Effector memory CD8-positive, alpha-beta T cell (primary cell): ENCODE measurements at regions not wholly inside any gene's neighbourhood (a gene's known extent, or its start where the extent isn't known, plus 50 kb on each side); places are given as distances from the start of the nearest gene placed in this dataset.
"Not testable (repeated sequence)": the region's sequence is repeated elsewhere in the genome, so short reads cannot be mapped to it uniquely, and the experiment has no call there.

Experiments used
- ATAC-seq: fragments of 150-1000 bp; cut with Tn5 transposase; replicated peaks from 2 replicates; pipeline ENCODE4 v1.10.0; 2021; ENCODE audit warnings: mild to moderate bottlenecking, moderate library complexity
- DNase-seq, 3 experiments: peaks; one replicate each; pipeline ENCODE4 v3.0.0; 2021
- H3K27ac Mint-ChIP-seq, 2 donors: one replicate each; pipeline ENCODE4 v1.8.0; 2022; ENCODE audit warnings: mild to moderate bottlenecking in 2 of 2, mixed read lengths in 2 of 2, moderate library complexity in 2 of 2
- H3K27me3 Mint-ChIP-seq, 2 donors: one replicate each; pipeline ENCODE4 v1.8.0; 2022; ENCODE audit warnings: mixed read lengths in 2 of 2
- H3K36me3 Mint-ChIP-seq: one replicate; pipeline ENCODE4 v1.8.0; 2022; ENCODE audit warnings: mild to moderate bottlenecking, moderate library complexity, mixed read lengths; ENCODE audit not compliant: insufficient read depth
- H3K4me1 Mint-ChIP-seq, 2 donors: one replicate each; pipeline ENCODE4 v1.8.0; 2022; ENCODE audit warnings: low read depth in 2 of 2, mixed read lengths in 2 of 2
- H3K4me3 Mint-ChIP-seq, 2 donors: one replicate each; pipeline ENCODE4 v1.8.0; 2022; ENCODE audit warnings: mild to moderate bottlenecking in 2 of 2, mixed read lengths in 2 of 2, moderate library complexity in 2 of 2
- H3K9me3 Mint-ChIP-seq, 2 donors: one replicate each; pipeline ENCODE4 v1.8.0; 2022; ENCODE audit warnings: mixed read lengths in 2 of 2

DNA sequence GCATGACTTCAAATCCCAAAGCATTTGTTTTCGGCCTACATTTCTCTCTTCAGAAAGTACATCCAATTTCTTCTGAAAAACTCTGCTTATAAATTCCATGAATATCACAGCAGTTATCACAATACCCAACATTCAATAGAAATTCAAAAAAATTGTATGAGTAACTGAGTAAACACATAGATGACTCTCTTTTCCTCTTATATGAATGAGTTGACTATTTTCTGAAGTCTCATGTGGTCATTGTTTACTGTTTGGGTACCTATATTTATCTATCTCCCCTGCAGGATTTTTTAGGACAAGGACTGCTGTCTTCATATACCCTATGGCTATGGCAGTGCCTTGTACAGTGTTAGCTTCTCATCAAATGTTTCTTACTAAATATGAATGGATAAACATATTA is 157.1 kb downstream of the HTR1A start:
- H3K27ac Mint-ChIP-seq, result no peak overlapping the region
- no peaks in the 10 kb centered on the region for H3K27me3 Mint-ChIP-seq

DNA sequence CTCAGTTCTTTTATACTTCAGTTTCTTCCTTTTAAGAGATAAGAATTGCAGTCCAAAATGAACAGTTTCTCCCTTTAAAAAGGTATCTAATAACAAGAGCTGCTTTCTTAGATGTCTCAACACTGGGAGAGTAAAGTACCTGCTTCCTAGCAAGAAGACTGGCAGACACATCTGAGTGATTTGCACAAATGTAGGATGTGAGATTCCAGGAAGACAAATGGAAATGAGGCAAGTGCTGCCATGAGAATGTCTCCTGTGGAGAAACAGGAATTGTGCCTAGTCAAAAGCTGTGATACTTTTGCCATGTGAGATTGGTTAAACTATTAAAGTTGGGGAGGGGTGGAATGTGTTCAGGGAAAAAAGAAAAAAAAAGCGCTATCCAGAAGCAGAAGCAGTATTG is 159.1 kb downstream of the HTR1A start:
- peaks cover 5 to 22% of the 10 kb centered on the region in 2 donors for H3K9me3 Mint-ChIP-seq
- H3K4me3 Mint-ChIP-seq, result no peak overlapping the region
- no peaks in the 10 kb centered on the region for H3K27me3 Mint-ChIP-seq
- H3K27ac Mint-ChIP-seq, result no peak overlapping the region
- no peaks in the 10 kb centered on the region for H3K4me1 Mint-ChIP-seq
- ATAC-seq (no peak), DNase-seq (no peak)
- no peaks in the 10 kb centered on the region for H3K36me3 Mint-ChIP-seq

More for the DNA sequence above, 157.1 kb downstream of the HTR1A start:
- no peak for ATAC-seq
- DNase-seq, result no peak
- no peaks in the 10 kb centered on the region for H3K36me3 Mint-ChIP-seq
- peaks cover 1 to 15% of the 10 kb centered on the region in 2 donors for H3K9me3 Mint-ChIP-seq
- H3K4me3 Mint-ChIP-seq, result no peak overlapping the region
- no peaks in the 10 kb centered on the region for H3K4me1 Mint-ChIP-seq

DNA sequence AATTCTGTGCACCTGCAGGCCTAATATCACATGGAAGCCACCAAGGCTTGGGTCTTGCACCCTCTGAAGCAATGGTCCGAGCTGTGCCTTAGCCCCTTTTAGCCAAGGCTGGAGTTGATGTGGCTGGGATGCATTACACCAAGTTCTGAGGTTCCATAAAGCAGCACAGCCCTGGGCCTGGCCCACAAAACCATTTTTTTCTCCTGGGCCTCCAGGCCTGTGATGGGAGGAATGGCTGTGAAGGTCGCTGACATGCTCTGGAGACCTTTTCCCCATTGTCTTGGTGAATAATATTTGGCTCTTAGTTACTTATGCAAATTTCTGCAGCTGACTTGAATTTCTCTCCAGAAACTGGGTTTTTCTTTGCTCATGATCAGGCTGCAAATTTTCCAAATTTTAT is 167.3 kb downstream of the HTR1A start:
- no peak overlapping the region for H3K4me3 Mint-ChIP-seq
- H3K9me3 Mint-ChIP-seq, result peaks cover 22 to 24% of the 10 kb centered on the region in 2 donors
- no peak overlapping the region for H3K27ac Mint-ChIP-seq
- no peaks in the 10 kb centered on the region for H3K4me1 Mint-ChIP-seq
- H3K27me3 Mint-ChIP-seq, result no peaks in the 10 kb centered on the region
- DNase-seq (no peak), ATAC-seq (no peak)
- no peaks in the 10 kb centered on the region for H3K36me3 Mint-ChIP-seq

DNA sequence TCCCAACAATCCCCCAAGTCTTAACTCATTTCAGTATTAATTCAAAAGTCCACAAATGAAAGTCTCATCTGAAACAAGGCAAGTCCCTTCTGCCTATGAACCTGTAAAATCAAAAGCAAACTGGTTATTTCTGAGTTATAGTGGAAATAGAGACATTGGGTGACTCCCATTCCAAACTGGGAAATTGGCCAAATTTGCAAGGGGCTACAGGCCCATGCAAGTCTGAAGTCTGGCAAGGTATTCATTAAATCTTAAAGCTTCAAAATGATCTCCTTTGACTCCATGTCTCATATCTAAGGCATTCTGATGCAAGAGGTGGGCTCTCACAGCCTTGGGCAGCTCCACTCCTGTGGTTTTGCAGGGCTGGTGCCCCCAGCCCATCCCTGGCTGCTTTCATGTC is 167.9 kb downstream of the HTR1A start:
- no peaks in the 10 kb centered on the region for H3K36me3 Mint-ChIP-seq
- H3K9me3 Mint-ChIP-seq, result peaks cover 17 to 25% of the 10 kb centered on the region in 2 donors
- no peaks in the 10 kb centered on the region for H3K4me1 Mint-ChIP-seq
- H3K27ac Mint-ChIP-seq, result no peak overlapping the region
- H3K4me3 Mint-ChIP-seq, result no peak overlapping the region
- H3K27me3 Mint-ChIP-seq, result no peaks in the 10 kb centered on the region
- no peak for ATAC-seq
- DNase-seq, result no peak

DNA sequence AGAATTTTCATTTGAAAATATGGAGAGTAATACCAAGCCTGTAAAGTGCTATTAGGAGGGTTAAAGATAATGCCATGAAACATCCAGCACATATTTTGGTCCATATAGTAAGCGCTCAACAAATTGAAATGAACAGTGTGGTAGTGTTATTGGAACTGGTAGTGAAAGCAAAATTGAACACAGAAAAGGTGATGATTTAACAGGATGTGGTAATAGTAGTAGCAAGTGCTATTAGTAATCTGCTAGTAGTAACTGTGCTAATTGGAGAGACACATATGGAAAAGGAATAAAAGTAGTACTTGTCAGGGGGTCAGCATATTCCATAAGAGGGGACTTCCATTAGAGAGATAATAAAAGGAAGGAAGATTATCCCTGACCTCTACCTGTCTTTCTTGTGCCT is 187.3 kb downstream of the HTR1A start:
- Mint-ChIP-seq H3K27ac (no peak overlapping the region), H3K27me3 (no peaks in the 10 kb centered on the region), H3K9me3 (peaks cover 13 to 15% of the 10 kb centered on the region in 2 donors), H3K4me3 (no peak overlapping the region), H3K4me1 (no peaks in the 10 kb centered on the region), H3K36me3 (peaks cover 4% of the 10 kb centered on the region)
- ATAC-seq (no peak), DNase-seq (no peak)

DNA sequence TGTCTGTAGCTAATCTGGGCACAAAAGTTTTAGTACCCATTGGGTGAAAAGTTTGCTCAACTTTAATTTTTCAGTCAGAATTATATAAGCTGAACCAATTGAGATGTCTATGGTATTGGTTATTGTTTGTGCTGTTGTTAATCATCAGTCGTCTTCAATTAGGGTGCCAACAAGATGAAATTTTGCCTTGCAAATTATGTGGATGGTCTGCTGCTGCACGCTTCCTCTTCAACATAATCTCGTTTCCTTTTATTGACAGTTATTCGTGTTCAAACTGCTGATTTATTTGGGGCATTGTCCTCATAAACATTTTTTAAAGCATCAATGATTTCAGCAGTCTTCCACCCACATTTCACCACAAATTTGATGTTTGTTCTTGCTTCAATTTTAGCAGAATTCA is 194.0 kb downstream of the HTR1A start:
- H3K36me3 Mint-ChIP-seq, result no peaks in the 10 kb centered on the region
- no peak overlapping the region for H3K4me3 Mint-ChIP-seq
- no peaks in the 10 kb centered on the region for H3K27me3 Mint-ChIP-seq
- DNase-seq, result no peak
- ATAC-seq, result no peak
- H3K27ac Mint-ChIP-seq, result no peak overlapping the region
- H3K9me3 Mint-ChIP-seq, result peaks cover 14 to 15% of the 10 kb centered on the region in 2 donors
- H3K4me1 Mint-ChIP-seq, result no peaks in the 10 kb centered on the region

DNA sequence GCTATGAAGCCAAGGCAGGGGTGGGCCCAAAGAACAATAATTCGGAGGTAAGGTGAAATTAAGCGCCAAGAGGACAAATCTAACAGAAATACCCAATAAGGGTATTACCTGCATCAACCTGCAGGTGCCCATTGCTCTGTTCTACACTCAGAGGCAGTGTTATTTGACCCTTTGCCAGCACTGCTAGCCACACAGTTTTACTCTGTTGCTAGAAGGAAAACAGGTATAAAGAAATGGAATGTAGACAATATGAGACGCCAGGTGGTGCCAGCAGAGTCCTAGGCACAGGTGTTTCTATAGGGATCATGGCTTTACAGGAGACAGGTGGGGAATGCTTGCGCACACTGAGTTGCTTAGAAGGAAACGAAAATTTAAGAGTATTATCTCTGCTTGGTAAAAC is 201.3 kb downstream of the HTR1A start:
- H3K36me3 Mint-ChIP-seq, result no peaks in the 10 kb centered on the region
- no peaks in the 10 kb centered on the region for H3K4me1 Mint-ChIP-seq
- H3K27ac Mint-ChIP-seq, result no peak overlapping the region
- DNase-seq, result no peak
- no peak for ATAC-seq
- no peak overlapping the region for H3K4me3 Mint-ChIP-seq
- H3K9me3 Mint-ChIP-seq, result peaks cover 5 to 7% of the 10 kb centered on the region in 2 donors
- no peaks in the 10 kb centered on the region for H3K27me3 Mint-ChIP-seq

DNA sequence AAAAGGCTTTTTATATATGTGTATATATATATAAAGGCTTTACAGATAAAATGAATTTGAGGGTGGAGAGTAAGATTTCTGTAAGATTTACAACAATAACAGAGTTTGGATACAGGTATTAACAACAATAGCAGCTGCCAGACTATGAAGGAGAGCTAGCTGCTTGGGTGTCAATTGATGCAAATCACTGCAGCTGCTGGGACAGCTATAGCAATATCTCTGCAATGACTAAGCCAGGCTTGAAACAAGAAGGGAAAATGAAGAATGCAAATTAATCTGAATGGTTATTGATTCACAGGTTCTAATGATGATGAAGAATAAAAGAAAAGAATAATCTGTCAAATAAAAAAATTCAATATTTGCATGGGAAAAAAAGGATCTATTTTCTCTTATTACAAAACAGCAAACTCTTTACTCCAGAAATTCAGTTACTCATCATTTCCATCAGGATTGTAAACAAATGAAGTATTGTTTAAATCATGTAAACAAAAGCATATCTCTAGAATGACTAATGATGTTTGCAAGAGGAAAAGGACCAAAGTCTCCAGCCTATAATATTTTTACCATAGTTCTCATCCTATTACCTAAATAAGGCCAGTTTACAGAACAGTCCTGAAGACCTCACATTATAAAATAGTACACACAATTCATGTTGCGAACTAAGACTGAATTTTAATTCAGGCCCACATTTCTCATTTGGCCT is 219.0 kb downstream of the HTR1A start:
- Mint-ChIP-seq H3K27ac (no peak overlapping the region), H3K27me3 (no peaks in the 10 kb centered on the region), H3K4me1 (no peaks in the 10 kb centered on the region), H3K4me3 (no peak overlapping the region), H3K36me3 (no peaks in the 10 kb centered on the region), H3K9me3 (peaks cover 9 to 13% of the 10 kb centered on the region in 2 donors)
- no peak for ATAC-seq
- no peak for DNase-seq

DNA sequence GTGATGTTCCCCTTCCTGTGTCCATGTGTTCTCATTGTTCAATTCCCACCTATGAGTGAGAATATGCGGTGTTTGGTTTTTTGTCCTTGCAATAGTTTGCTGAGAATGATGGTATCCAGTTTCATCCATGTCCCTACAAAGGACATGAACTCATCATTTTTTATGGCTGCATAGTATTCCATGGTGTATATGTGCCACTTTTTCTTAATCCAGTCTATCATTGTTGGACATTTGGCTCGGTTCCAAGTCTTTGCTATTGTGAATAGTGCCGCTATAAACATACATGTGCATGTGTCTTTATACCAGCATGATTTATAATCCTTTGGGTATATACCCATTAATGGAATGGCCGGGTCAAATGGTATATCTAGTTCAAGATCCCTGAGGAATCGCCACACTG is 229.4 kb downstream of the HTR1A start:
- H3K4me3 Mint-ChIP-seq, H3K36me3 Mint-ChIP-seq, H3K9me3 Mint-ChIP-seq, H3K4me1 Mint-ChIP-seq, DNase-seq, H3K27ac Mint-ChIP-seq, ATAC-seq, H3K27me3 Mint-ChIP-seq: not testable (repeated sequence)

DNA sequence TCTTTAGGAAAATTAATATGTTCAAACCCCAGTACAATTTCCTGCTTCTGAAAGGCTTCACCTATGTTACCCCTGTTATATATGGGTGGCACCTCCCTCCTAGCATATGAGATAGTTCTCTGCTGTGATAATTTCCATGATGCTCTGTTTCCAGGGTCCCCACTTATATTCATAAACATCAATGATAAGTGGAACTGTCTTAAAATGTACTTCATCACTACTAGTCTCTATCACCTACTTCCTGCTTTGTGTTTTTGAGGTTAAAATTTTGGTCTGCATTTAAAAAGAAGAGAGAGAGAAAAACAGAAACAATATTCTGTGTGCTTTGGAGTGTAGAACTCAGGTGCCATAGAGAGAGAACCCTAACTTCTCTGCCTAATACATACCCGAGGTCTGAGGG is 234.7 kb downstream of the HTR1A start:
- no peaks in the 10 kb centered on the region for H3K4me1 Mint-ChIP-seq
- no peak for DNase-seq
- no peak overlapping the region for H3K27ac Mint-ChIP-seq
- H3K27me3 Mint-ChIP-seq, result no peaks in the 10 kb centered on the region
- no peak for ATAC-seq
- no peak overlapping the region for H3K4me3 Mint-ChIP-seq
- H3K9me3 Mint-ChIP-seq, result peaks cover 0 to 8% of the 10 kb centered on the region in 2 donors
- no peaks in the 10 kb centered on the region for H3K36me3 Mint-ChIP-seq

DNA sequence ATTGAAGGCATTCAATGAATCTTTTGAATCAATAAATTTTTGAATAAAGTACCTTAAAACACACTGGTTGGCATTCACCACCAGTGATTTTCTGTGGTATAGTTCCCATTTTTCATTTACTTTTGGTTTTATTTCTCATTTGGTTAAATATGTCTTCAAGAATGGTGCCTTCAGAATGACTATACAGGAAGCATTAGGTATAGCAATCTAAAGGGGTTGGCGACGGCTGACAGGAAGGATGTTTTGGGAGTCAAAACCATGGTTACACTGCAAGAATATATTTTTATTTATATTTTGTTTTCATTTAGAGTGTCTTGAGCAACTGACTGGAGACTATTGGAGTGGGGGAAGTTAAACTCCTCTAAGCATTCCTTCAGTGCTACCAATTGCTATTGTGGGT is 235.7 kb downstream of the HTR1A start:
- Mint-ChIP-seq H3K36me3 (no peaks in the 10 kb centered on the region), H3K4me3 (no peak overlapping the region), H3K4me1 (no peaks in the 10 kb centered on the region), H3K9me3 (peaks cover 0 to 4% of the 10 kb centered on the region in 2 donors), H3K27me3 (no peaks in the 10 kb centered on the region), H3K27ac (no peak overlapping the region)
- ATAC-seq (no peak), DNase-seq (no peak)

DNA sequence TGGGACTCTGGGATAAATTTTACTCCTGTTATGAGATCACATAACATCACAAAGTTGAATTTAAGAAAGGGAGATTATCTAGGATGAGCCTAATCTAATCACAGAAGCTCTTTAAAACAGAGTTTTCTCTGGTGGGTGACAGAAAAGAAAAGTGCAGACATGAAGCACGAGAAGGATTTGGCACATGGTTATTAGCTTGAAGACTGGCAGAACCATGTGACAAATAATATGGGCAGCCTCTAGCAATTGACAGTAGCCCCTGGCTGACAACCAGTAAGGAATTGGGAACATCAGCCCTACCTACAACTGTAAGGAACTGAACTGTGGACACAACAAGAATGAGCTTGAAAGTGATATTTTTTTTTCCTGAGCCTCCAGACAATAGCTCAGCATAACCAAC is 243.1 kb downstream of the HTR1A start:
- H3K4me1 Mint-ChIP-seq, result no peaks in the 10 kb centered on the region
- DNase-seq (no peak), ATAC-seq (no peak)
- no peaks in the 10 kb centered on the region for H3K36me3 Mint-ChIP-seq
- no peaks in the 10 kb centered on the region for H3K27me3 Mint-ChIP-seq
- H3K4me3 Mint-ChIP-seq, result no peak overlapping the region
- no peak overlapping the region for H3K27ac Mint-ChIP-seq
- H3K9me3 Mint-ChIP-seq, result peaks cover 0 to 2% of the 10 kb centered on the region in 2 donors

DNA sequence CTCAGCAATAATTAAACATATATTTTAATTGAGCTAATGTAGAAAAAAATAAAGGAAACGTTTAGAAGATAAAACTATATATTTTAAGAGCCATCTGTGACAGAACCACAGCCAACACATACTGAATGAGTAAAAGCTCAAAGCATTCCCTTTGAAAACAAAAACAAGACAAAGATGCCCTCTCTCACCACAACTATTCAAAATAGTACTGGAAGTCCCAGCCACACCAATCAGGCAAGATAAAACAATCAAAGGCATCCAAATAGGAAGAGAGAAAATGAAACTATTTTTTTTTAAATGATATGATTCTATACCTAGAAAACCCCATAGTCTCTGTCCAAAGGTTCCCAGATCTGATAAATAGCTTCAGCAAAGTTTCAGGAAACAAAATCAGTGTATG is 262.0 kb downstream of the HTR1A start:
- Mint-ChIP-seq H3K9me3 (peaks cover 0 to 2% of the 10 kb centered on the region in 2 donors), H3K36me3 (no peaks in the 10 kb centered on the region), H3K4me1 (no peaks in the 10 kb centered on the region), H3K4me3 (no peak overlapping the region), H3K27me3 (no peaks in the 10 kb centered on the region), H3K27ac (no peak overlapping the region)
- no peak for ATAC-seq
- no peak for DNase-seq

DNA sequence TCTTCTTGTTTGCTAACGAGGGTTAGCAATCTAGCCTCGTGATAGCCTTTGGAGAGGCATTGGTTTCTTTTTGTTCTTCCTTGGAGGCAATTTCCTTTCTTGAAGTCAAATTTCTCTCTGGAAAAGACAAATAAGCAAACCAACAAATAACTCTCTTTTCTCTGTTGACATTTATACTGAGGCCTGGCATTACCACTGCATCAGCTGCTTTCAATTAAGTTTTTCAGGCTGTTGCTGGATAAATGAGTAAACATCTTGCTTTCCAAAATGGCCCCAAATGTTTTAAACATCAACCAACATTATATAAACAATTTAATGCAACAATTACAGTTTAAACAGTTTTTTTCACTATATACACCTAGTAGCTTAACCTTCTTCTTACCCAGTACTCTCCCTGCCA is 264.4 kb downstream of the HTR1A start:
- H3K36me3 Mint-ChIP-seq, result no peaks in the 10 kb centered on the region
- H3K9me3 Mint-ChIP-seq, result no peaks in the 10 kb centered on the region
- H3K27ac Mint-ChIP-seq, result no peak overlapping the region
- H3K27me3 Mint-ChIP-seq, result no peaks in the 10 kb centered on the region
- H3K4me1 Mint-ChIP-seq, result no peaks in the 10 kb centered on the region
- no peak for DNase-seq
- H3K4me3 Mint-ChIP-seq, result no peak overlapping the region
- ATAC-seq, result no peak

DNA sequence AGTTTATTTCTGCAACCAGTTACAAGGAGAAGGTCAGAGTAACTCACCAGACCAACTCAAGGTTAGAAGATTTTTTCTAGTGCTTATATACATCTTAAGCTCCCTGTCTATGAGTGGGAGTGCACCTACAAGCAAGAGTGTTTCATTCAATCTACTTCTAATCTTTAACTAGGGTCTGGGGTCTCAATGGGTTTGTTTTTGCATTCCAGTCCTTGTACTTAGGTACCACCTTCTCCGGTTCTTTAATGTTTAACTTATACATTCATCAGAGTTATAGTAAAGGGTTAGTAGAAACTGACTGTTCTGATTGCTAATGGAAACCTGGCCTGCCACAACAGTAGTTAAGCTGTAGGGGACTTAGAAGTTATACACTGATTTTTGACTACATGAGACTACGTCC is 271.7 kb downstream of the HTR1A start:
- H3K27ac Mint-ChIP-seq, result no peak overlapping the region
- no peaks in the 10 kb centered on the region for H3K4me1 Mint-ChIP-seq
- H3K27me3 Mint-ChIP-seq, result no peaks in the 10 kb centered on the region
- DNase-seq, result no peak
- no peak overlapping the region for H3K4me3 Mint-ChIP-seq
- H3K9me3 Mint-ChIP-seq, result no peaks in the 10 kb centered on the region
- no peaks in the 10 kb centered on the region for H3K36me3 Mint-ChIP-seq
- ATAC-seq, result no peak
